B cell (primary cell): ENCODE measurements at regions not wholly inside any gene's neighbourhood (a gene's known extent, or its start where the extent isn't known, plus 50 kb on each side); places are given as distances from the start of the nearest gene placed in this dataset.

ENCODE experiments used
- ATAC-seq: fragments of 200-7000 bp; cut with Tn5 transposase; one replicate; pipeline ENCODE4 v1.10.0; 2021; ENCODE audit warnings: low read depth, mild to moderate bottlenecking, moderate number of reproducible peaks, moderate library complexity
- CTCF ChIA-PET: fragments of 350-600 bp; sonication (Branson Sonifier 250); formaldehyde crosslinking; loops from one replicate; lab custom pipeline; 2021; ENCODE audit warnings: antibody characterized with exemption, inconsistent platforms; lab: Charles Lee
- POLR2A ChIA-PET: fragments of 350-600 bp; sonication (Branson Sonifier 250); formaldehyde crosslinking; loops from one replicate; lab custom pipeline; 2021; ENCODE audit warnings: antibody characterized with exemption; lab: Charles Lee
- DNase-seq: peaks from one replicate; pipeline ENCODE4 v3.0.0; 2013
- H2AFZ ChIP-seq: 2 replicates; pipeline ENCODE4 v1.6.1; 2012; ENCODE audit warnings: mild to moderate bottlenecking, low read depth, low read length; ENCODE audit not compliant: insufficient read depth, poor library complexity, severe bottlenecking
- H3K27ac ChIP-seq, 2 donors: 1 replicate in 1 of 2; 2 replicates in 1 of 2; pipeline ENCODE4 v1.5.1; 2012 to 2013; ENCODE audit warnings: low read length in 2 of 2, mild to moderate bottlenecking in 2 of 2, moderate library complexity in 1 of 2
- H3K27me3 ChIP-seq, 4 experiments: fragments of 200-600 bp in 1 of 4; sonication (generic) in 1 of 4; replicated peaks in 1 of 4; 1 replicate in 2 of 4; 2 replicates in 2 of 4; pipeline versions ENCODE4 v1.6.1 to v1.7.0; 2013 to 2016; ENCODE audit warnings: low read length in 3 of 4, mild to moderate bottlenecking in 2 of 4, mixed read lengths in 1 of 4, moderate library complexity in 1 of 4; ENCODE audit not compliant: insufficient read depth in 4 of 4, control insufficient read depth in 3 of 4; ENCODE audit errors: control extremely low read depth in 1 of 4
- H3K36me3 ChIP-seq, 2 experiments: replicated peaks in 1 of 2; 1 replicate in 1 of 2; 2 replicates in 1 of 2; pipeline versions ENCODE4 v1.6.1 to v1.7.1; 2013; ENCODE audit warnings: low read length in 1 of 2; ENCODE audit not compliant: insufficient read depth in 2 of 2, control insufficient read depth in 1 of 2; ENCODE audit errors: control extremely low read depth in 1 of 2, extremely low read depth in 1 of 2
- H3K4me1 ChIP-seq, 2 donors: fragments of 200-600 bp in 1 of 2; sonication (generic) in 1 of 2; 1 replicate in 1 of 2; 2 replicates in 1 of 2; pipeline versions ENCODE4 v1.5.1 to v1.6.1; 2013 to 2017; ENCODE audit warnings: low read length in 2 of 2; ENCODE audit not compliant: control insufficient read depth in 2 of 2, insufficient read depth in 2 of 2
- H3K4me2 ChIP-seq: replicated peaks from 2 replicates; pipeline ENCODE3; 2012; ENCODE audit warnings: mild to moderate bottlenecking, low read depth, low read length; ENCODE audit not compliant: poor library complexity, severe bottlenecking
- H3K4me3 ChIP-seq, 5 experiments: fragments of 200-600 bp in 1 of 5; sonication (generic) in 1 of 5; 1 replicate in 3 of 5; 2 replicates in 2 of 5; pipeline versions ENCODE4 v1.5.1 to v1.7.0; 2011 to 2016; ENCODE audit warnings: low read length in 4 of 5, mild to moderate bottlenecking in 4 of 5, low read depth in 2 of 5, control low read depth in 1 of 5, moderate library complexity in 1 of 5; ENCODE audit not compliant: insufficient read depth in 1 of 5; ENCODE audit errors: control extremely low read depth in 1 of 5, extremely low read depth in 1 of 5
- H3K79me2 ChIP-seq: fragments of 200-600 bp; sonication (generic); one replicate; pipeline ENCODE4 v1.6.0; 2016; ENCODE audit warnings: low read length; ENCODE audit not compliant: control insufficient read depth, insufficient read depth
- H3K9ac ChIP-seq: fragments of 200-600 bp; sonication (generic); 2 replicates; pipeline ENCODE4 v1.6.1; 2017; ENCODE audit warnings: mild to moderate bottlenecking, low read length, moderate library complexity
- H3K9me3 ChIP-seq, 3 donors: one replicate each; pipeline versions ENCODE4 v1.6.1 to v1.7.1; 2013; ENCODE audit warnings: low read length in 2 of 3; ENCODE audit not compliant: control insufficient read depth in 2 of 3, insufficient read depth in 1 of 3; ENCODE audit errors: control extremely low read depth in 1 of 3
- H4K20me1 ChIP-seq: 2 replicates; pipeline ENCODE4 v1.6.0; 2012; ENCODE audit warnings: mild to moderate bottlenecking, low read length; ENCODE audit not compliant: insufficient read depth, control insufficient read depth, poor library complexity, severe bottlenecking
- H3K27ac Mint-ChIP-seq: one replicate; pipeline ENCODE4 v1.8.0; 2021; ENCODE audit warnings: mixed read lengths
- H3K27me3 Mint-ChIP-seq: one replicate; pipeline ENCODE4 v1.8.0; 2021; ENCODE audit warnings: mixed read lengths
- H3K4me1 Mint-ChIP-seq: one replicate; pipeline ENCODE4 v1.8.0; 2021; ENCODE audit warnings: mixed read lengths
- H3K4me3 Mint-ChIP-seq: one replicate; pipeline ENCODE4 v1.8.0; 2021; ENCODE audit warnings: mixed read lengths
- H3K9me3 Mint-ChIP-seq: one replicate; pipeline ENCODE4 v1.8.0; 2022; ENCODE audit warnings: mixed read lengths; ENCODE audit not compliant: insufficient read depth
- EZH2 ChIP-seq: IDR thresholded peaks from 2 replicates; pipeline ENCODE4 v1.6.1; 2012; ENCODE audit warnings: borderline replicate concordance, low read depth, mild to moderate bottlenecking, moderate library complexity, low read length; ENCODE audit not compliant: insufficient read depth, poor library complexity, severe bottlenecking
- WGBS: methylation state at CpG from one replicate; pipeline ENCODE4 v1.1.5; 2013; ENCODE audit warnings: missing lambda C conversion rate; ENCODE audit not compliant: insufficient coverage; 5-methylcytosine and 5-hydroxymethylcytosine counted together
- intact Hi-C: fragments of 100-400 bp; cut with micrococcal nuclease; formaldehyde crosslinking; loops from one replicate; pipeline ENCODE4 v1.10.0; 2022
- TF ChIP-seq, protein P1 (sequence below): fragments of 200-600 bp; IDR thresholded peaks from one replicate; pipeline ENCODE4 v1.8.0; 2022; ENCODE audit warnings: antibody characterized with exemption, mild to moderate bottlenecking

DNA sequence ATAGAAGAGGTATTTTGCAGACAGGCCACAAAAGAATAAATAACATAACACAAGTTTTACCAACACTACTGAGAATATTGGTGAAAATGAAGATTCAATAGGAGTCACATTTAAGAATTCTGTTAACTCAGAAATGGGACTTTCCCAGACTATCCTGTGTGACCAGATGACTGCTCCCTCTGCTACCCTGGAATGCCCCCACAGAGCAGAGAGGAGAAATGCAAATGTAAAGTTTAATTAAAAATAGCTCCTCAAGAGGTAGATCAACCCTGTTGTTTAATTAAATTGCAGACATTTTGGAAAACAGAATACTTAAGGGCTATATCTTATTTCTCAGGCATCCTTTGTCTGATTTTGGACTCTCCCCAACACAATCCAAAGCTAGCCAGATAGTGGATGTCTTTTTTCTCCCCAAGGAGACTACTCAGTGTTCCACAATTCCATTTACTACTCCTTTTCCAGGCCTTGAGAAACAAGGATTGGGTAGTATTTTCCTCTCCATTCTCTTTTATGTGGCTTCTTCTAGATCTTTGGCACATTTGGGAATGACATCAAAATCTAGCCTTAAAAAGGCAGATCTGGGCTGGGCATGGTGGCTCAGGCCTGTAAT, 104.7 kb upstream of the TSC22D1 start:
- no peaks in the 10 kb centered on the region for H3K4me1 Mint-ChIP-seq
- no peak overlapping the region for H3K4me3 Mint-ChIP-seq
- no peak for ATAC-seq
- Histone ChIP-seq H3K4me2 (no peak overlapping the region), H3K27me3 (no peaks in the 10 kb centered on the region), H3K4me3 (no peak overlapping the region), H2AFZ (no peak overlapping the region), H3K27ac (no peak overlapping the region), H3K79me2 (no peaks in the 10 kb centered on the region), H3K9ac (no peak overlapping the region), H4K20me1 (no peaks in the 10 kb centered on the region), H3K36me3 (no peaks in the 10 kb centered on the region), H3K9me3 (peaks cover 0 to 2% (median 0%) of the 10 kb centered on the region in 3 donors), H3K4me1 (no peaks in the 10 kb centered on the region)
- H3K27me3 Mint-ChIP-seq, result no peaks in the 10 kb centered on the region
- no peak overlapping the region for H3K27ac Mint-ChIP-seq
- POLR2A ChIA-PET, result no interaction called here
- H3K9me3 Mint-ChIP-seq, result no peaks in the 10 kb centered on the region
- intact Hi-C loops, result no loop called here
- no peak for TF ChIP-seq EZH2
- TF ChIP-seq, protein P1, sequence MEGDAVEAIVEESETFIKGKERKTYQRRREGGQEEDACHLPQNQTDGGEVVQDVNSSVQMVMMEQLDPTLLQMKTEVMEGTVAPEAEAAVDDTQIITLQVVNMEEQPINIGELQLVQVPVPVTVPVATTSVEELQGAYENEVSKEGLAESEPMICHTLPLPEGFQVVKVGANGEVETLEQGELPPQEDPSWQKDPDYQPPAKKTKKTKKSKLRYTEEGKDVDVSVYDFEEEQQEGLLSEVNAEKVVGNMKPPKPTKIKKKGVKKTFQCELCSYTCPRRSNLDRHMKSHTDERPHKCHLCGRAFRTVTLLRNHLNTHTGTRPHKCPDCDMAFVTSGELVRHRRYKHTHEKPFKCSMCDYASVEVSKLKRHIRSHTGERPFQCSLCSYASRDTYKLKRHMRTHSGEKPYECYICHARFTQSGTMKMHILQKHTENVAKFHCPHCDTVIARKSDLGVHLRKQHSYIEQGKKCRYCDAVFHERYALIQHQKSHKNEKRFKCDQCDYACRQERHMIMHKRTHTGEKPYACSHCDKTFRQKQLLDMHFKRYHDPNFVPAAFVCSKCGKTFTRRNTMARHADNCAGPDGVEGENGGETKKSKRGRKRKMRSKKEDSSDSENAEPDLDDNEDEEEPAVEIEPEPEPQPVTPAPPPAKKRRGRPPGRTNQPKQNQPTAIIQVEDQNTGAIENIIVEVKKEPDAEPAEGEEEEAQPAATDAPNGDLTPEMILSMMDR, result no peak
- CTCF ChIA-PET, result no interaction called here
- no peak for DNase-seq

DNA sequence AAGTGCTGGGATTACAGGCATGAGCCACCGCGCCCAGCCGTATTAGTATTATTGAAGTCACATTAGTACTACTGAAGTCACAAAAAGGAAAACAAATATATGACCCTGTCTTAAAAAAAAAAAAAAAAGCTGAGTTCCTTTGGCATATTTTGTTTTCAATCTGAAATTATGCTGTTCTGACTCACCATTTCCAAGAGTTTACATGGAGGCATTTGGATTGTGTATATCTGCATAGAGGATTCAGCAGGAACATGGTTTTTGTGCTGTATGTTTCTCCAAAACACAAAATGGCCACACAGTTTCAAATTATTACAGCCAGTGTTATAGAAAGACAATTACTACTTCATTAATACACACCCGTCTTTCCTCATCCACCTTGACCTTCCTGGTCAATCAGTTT, 103.5 kb upstream of the TSC22D1 start:
- no CpG with 5 or more reads among the region's 4 CpGs for WGBS

More for the DNA sequence above, 103.5 kb upstream of the TSC22D1 start:
- no peak overlapping the region for H3K27ac ChIP-seq
- no peaks in the 10 kb centered on the region for H4K20me1 ChIP-seq
- Mint-ChIP-seq H3K4me1 (no peaks in the 10 kb centered on the region), H3K4me3 (no peak overlapping the region), H3K9me3 (no peaks in the 10 kb centered on the region), H3K27me3 (no peaks in the 10 kb centered on the region), H3K27ac (no peak overlapping the region)
- H3K4me3 ChIP-seq, result no peak overlapping the region
- no peak for ATAC-seq
- TF ChIP-seq, protein P1, result no peak
- TF ChIP-seq EZH2, result no peak
- H3K9ac ChIP-seq, result no peak overlapping the region
- H3K36me3 ChIP-seq, result no peaks in the 10 kb centered on the region
- H3K4me2 ChIP-seq, result no peak overlapping the region
- no peak for DNase-seq
- CTCF ChIA-PET, result no interaction called here
- no peak overlapping the region for H2AFZ ChIP-seq
- intact Hi-C loops, result no loop called here
- H3K79me2 ChIP-seq, result no peaks in the 10 kb centered on the region
- no peaks in the 10 kb centered on the region for H3K27me3 ChIP-seq
- POLR2A ChIA-PET, result no interaction called here
- H3K9me3 ChIP-seq, result peaks cover 0 to 2% (median 0%) of the 10 kb centered on the region in 3 donors
- H3K4me1 ChIP-seq, result no peaks in the 10 kb centered on the region
